ENCODE measurements at regions not wholly inside any gene's neighbourhood (a gene's known extent, or its start where the extent isn't known, plus 50 kb on each side); places are given as distances from the start of the nearest gene placed in this dataset.

DNA sequence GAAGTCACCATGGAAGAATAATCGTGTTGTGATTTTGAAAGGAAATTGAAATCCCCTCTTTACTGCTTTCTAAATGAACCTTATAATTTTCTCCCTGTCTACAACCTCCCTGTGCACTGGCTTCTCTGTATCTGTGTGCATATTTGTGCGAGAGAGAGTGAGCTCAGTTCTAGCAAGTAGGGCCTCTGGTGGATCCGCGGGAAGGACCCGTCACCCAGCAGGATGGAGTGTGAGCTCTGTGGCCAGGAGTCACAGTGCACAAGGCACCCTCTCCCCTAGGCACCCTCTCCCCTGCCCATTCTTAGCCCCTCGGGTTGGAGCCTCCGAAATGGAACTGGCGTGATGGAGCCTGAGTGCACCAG is 109.0 kb downstream of the TRIM29 start:
- H3K4me3 ChIP-seq (ENCODE audit: low read length), result no peak overlapping the region
- DNase-seq (ENCODE audit: low read depth), result no peak
- TF ChIP-seq, protein P1, sequence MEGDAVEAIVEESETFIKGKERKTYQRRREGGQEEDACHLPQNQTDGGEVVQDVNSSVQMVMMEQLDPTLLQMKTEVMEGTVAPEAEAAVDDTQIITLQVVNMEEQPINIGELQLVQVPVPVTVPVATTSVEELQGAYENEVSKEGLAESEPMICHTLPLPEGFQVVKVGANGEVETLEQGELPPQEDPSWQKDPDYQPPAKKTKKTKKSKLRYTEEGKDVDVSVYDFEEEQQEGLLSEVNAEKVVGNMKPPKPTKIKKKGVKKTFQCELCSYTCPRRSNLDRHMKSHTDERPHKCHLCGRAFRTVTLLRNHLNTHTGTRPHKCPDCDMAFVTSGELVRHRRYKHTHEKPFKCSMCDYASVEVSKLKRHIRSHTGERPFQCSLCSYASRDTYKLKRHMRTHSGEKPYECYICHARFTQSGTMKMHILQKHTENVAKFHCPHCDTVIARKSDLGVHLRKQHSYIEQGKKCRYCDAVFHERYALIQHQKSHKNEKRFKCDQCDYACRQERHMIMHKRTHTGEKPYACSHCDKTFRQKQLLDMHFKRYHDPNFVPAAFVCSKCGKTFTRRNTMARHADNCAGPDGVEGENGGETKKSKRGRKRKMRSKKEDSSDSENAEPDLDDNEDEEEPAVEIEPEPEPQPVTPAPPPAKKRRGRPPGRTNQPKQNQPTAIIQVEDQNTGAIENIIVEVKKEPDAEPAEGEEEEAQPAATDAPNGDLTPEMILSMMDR (conservative IDR thresholded peaks at IDR 0.05; ENCODE audit: low read depth, low read length), result no peak

DNA sequence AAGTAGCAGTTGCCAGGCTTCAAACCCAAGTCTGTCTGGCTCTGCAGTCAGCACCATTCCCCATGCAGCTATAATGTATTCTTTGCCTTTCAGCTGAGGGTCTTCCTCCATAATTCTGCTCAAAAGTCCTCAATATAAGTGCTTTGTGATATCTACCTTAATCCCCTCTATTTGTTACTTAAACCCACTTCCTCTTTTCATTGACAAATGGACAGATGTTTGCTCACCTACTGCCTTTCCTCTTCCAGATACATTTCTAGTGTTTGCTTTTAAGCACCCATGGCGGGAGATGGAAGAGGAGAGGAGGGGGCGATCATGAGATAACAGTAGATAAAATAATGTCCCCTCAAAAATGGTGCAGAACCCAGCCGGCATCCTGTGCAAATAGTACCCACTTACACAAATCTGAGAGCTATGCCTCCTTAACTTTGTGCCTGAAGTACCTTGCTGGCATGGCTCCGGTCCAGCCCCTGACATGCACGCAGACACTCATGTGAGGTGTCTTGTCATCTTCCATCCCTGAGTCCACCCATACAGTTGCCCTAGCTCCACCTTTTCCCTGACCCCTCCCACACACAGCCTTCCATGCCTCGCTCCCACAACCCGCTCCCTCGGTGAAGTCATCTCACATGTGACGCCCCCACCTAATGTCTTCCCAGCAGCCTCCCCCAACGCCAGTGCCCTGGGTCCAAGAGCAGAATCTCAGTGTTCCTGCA is 109.6 kb downstream of the TRIM29 start:
- no peak overlapping the region for H3K4me3 ChIP-seq (ENCODE audit: low read length)
- no peak for DNase-seq (ENCODE audit: low read depth)
- TF ChIP-seq, protein P1 (conservative IDR thresholded peaks at IDR 0.05; ENCODE audit: low read depth, low read length), result no peak

DNA sequence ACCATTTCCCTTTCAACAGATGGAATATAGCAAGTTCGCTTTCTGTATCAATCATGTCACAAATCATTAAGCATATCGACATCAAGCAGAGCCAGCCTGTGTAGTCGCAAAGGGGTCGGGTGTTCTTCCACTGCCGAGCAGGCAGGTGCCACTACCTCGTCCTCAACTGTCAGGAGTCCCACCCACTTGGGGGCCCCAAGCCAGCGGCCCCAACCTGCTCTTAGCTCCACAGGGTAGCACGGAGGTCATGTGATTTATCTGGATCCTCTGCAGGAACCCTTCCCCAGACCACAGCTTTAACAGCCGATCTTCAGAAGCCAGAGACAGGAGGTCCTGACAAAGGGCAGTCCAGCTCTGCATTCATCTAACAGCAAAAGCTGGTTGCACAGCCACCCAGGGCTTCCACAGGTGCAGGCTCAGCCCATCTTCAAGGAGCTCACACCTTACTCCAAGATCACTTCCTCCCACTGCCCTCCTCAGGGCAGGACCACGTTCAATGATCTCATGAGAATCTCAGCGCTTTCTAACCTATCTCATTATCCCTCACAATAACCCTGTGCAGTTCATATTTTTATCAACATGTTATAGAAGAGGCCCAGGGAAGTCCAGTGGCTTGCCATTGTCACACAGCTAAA is 110.2 kb downstream of the TRIM29 start:
- DNase-seq (ENCODE audit: low read depth), result no peak
- H3K4me3 ChIP-seq (ENCODE audit: low read length), result no peak overlapping the region
- TF ChIP-seq, protein P1 (conservative IDR thresholded peaks at IDR 0.05; ENCODE audit: low read depth, low read length), result no peak

DNA sequence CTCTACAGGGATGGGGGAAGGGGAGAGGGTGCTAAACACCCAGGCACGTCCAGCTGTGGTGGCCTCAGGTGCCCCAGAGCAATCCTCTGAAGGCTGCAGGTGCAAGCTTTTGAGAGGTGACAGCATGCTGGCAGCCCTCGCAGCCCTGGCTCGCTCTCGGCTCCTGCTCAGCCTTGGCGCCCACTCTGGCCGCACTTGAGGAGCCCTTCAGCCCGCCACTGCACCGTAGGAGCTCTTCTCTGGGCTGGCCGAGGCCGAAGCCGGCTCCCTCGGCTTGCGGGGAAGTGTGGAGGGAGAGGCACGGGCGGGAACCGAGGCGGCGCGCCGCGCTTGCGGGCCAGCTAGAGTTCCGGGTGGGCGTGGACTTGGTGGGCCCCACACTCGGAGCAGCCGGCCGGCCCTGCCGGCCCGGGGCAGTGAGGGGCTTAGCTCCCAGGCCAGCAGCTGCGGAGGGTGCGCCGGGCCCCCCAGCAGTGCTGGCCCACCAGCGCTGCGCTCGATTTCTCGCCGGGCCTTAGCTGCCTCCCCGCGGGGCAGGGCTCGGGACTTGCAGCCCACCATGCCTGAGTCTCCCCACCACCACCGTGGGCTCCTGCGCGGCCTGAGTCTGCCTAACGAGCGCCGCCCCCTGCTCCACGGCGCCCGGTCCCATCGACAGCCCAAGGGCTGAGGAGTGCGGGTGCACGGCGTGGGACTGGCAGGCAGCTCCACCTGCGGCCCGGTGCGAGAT is 112.1 kb downstream of the TRIM29 start:
- H3K4me3 ChIP-seq (ENCODE audit: low read length), result no peak overlapping the region
- DNase-seq (ENCODE audit: low read depth), result no peak
- TF ChIP-seq, protein P1 (conservative IDR thresholded peaks at IDR 0.05; ENCODE audit: low read depth, low read length), result no peak

DNA sequence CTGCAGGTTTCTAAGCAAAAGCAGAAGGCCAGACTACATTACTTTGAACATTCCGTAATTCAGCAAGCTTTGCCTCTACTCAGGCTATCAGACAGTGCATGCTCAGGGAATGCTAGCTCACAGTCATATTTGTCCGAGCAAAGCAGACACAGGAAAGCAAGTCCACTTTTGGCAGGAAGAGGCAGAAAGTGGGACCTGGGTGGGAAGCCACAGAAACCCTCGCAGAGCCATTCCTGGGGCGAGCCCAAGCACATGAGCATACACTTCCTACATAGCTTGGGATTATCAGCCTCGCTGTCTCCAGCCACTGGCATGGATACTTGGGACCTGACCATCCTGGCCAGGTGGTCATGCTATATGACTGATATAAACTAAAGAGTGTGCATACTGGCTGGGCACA is 113.3 kb downstream of the TRIM29 start:
- TF ChIP-seq, protein P1 (conservative IDR thresholded peaks at IDR 0.05; ENCODE audit: low read depth, low read length), result no peak
- no peak for DNase-seq (ENCODE audit: low read depth)
- H3K4me3 ChIP-seq (ENCODE audit: low read length), result no peak overlapping the region

DNA sequence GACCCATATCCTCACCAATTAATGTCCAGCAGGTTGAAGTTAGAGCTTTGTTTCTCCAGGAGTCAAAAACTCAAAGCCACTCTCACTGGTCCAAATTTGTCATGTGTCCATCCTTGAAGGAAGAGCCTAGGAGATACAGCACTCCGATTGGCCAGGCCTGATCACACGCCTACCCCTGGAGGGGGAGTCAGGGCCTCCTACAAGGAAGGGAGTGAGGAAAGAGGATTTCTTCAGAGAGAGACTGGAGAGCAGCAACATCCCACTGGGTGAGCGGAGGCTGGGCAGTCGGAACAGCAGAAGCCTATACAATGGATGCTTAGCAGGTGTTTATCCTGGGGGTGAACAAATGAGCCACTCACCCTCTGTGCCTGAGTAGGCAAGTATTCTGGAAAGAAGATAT is 113.9 kb downstream of the TRIM29 start:
- no peak for DNase-seq (ENCODE audit: low read depth)
- H3K4me3 ChIP-seq (ENCODE audit: low read length), result no peak overlapping the region
- TF ChIP-seq, protein P1 (conservative IDR thresholded peaks at IDR 0.05; ENCODE audit: low read depth, low read length), result no peak

Measured in retinal pigment epithelial cell (primary cell).